WTC11 (cell line): ENCODE measurements at regions not wholly inside any gene's neighbourhood (a gene's known extent, or its start where the extent isn't known, plus 50 kb on each side); places are given as distances from the start of the nearest gene placed in this dataset.

Experiments
- ATAC-seq: fragments of 200-7000 bp; cut with Tn5 transposase; 2 replicates; pipeline ENCODE4 v1.10.0; 2021; ENCODE audit warnings: mild to moderate bottlenecking, moderate library complexity
- CTCF ChIA-PET: fragments of 300-600 bp; sonication (Branson Sonifier 250); formaldehyde crosslinking; loops from one replicate; lab custom pipeline; 2021; ENCODE audit warnings: antibody characterized with exemption; lab: Charles Lee
- POLR2A ChIA-PET: fragments of 350-600 bp; sonication (Branson Sonifier 250); formaldehyde crosslinking; loops from one replicate; lab custom pipeline; 2021; ENCODE audit warnings: antibody characterized with exemption; lab: Charles Lee
- DNase-seq: peaks from one replicate; pipeline ENCODE4 v3.0.0; 2021; ENCODE audit warnings: low spot score
- H3K27ac Mint-ChIP-seq: 2 replicates; pipeline ENCODE4 v1.8.0; 2021; ENCODE audit warnings: mixed read lengths
- H3K27me3 Mint-ChIP-seq: 2 replicates; pipeline ENCODE4 v1.8.0; 2021; ENCODE audit warnings: low read depth, mild to moderate bottlenecking, moderate library complexity, mixed read lengths
- H3K36me3 Mint-ChIP-seq: 2 replicates; pipeline ENCODE4 v1.8.0; 2021; ENCODE audit warnings: mixed read lengths
- H3K4me1 Mint-ChIP-seq: 2 replicates; pipeline ENCODE4 v1.8.0; 2022; ENCODE audit warnings: mixed read lengths
- H3K4me3 Mint-ChIP-seq: 2 replicates; pipeline ENCODE4 v1.8.0; 2021; ENCODE audit warnings: mild to moderate bottlenecking, moderate library complexity, mixed read lengths
- H3K9me3 Mint-ChIP-seq: 2 replicates; pipeline ENCODE4 v1.8.0; 2021; ENCODE audit warnings: mixed read lengths
- ARID4B ChIP-seq: sonication (generic); formaldehyde crosslinking; IDR thresholded peaks from 2 replicates; pipeline ENCODE4 v1.8.0; 2023; ENCODE audit warnings: missing genetic modification reagents, mild to moderate bottlenecking, borderline replicate concordance
- ATF6 ChIP-seq: sonication (generic); formaldehyde crosslinking; IDR thresholded peaks from 2 replicates; pipeline ENCODE4 v1.8.1; 2023; ENCODE audit warnings: mild to moderate bottlenecking, missing genetic modification reagents
- ETV6 ChIP-seq: sonication (generic); formaldehyde crosslinking; IDR thresholded peaks from 2 replicates; pipeline ENCODE4 v1.8.1; 2022; ENCODE audit warnings: mild to moderate bottlenecking, missing genetic modification reagents
- JUN ChIP-seq: sonication (generic); formaldehyde crosslinking; IDR thresholded peaks from 2 replicates; pipeline ENCODE4 v1.8.0; 2023; ENCODE audit warnings: mild to moderate bottlenecking, missing genetic modification reagents
- KAT7 ChIP-seq: sonication (generic); formaldehyde crosslinking; IDR thresholded peaks from 2 replicates; pipeline ENCODE4 v1.8.1; 2023; ENCODE audit warnings: missing genetic modification reagents, mild to moderate bottlenecking, borderline replicate concordance
- MYBL2 ChIP-seq: sonication (generic); formaldehyde crosslinking; IDR thresholded peaks from 2 replicates; pipeline ENCODE4 v1.8.1; 2023; ENCODE audit warnings: mild to moderate bottlenecking, moderate library complexity, missing genetic modification reagents
- NFYB ChIP-seq: sonication (generic); formaldehyde crosslinking; conservative IDR thresholded peaks from 2 replicates; pipeline ENCODE4 v1.8.0; 2022; ENCODE audit warnings: low read depth, missing genetic modification reagents
- NR2C2 ChIP-seq: sonication (generic); formaldehyde crosslinking; IDR thresholded peaks from 2 replicates; pipeline ENCODE4 v1.8.0; 2022; ENCODE audit warnings: mild to moderate bottlenecking, missing genetic modification reagents
- SMAD4 ChIP-seq: sonication (generic); formaldehyde crosslinking; IDR thresholded peaks from 2 replicates; pipeline ENCODE4 v1.8.0; 2022; ENCODE audit warnings: mild to moderate bottlenecking, missing genetic modification reagents
- TEAD1 ChIP-seq: sonication (generic); formaldehyde crosslinking; IDR thresholded peaks from 2 replicates; pipeline ENCODE4 v1.8.0; 2022; ENCODE audit warnings: mild to moderate bottlenecking, missing genetic modification reagents
- ZBTB21 ChIP-seq: sonication (generic); formaldehyde crosslinking; IDR thresholded peaks from 2 replicates; pipeline ENCODE4 v1.8.1; 2023; ENCODE audit warnings: mild to moderate bottlenecking, missing genetic modification reagents, borderline replicate concordance
- ZBTB43 ChIP-seq: sonication (generic); formaldehyde crosslinking; IDR thresholded peaks from 2 replicates; pipeline ENCODE4 v1.8.1; 2023; ENCODE audit warnings: mild to moderate bottlenecking, missing genetic modification reagents
- ZNF138 ChIP-seq: sonication (generic); formaldehyde crosslinking; conservative IDR thresholded peaks from 2 replicates; pipeline ENCODE4 v1.8.1; 2022; ENCODE audit warnings: mild to moderate bottlenecking, moderate library complexity, missing genetic modification reagents
- ZNF232 ChIP-seq: sonication (generic); formaldehyde crosslinking; IDR thresholded peaks from 2 replicates; pipeline ENCODE4 v1.8.0; 2022; ENCODE audit warnings: mild to moderate bottlenecking, missing genetic modification reagents
- ZNF317 ChIP-seq: sonication (generic); formaldehyde crosslinking; IDR thresholded peaks from 2 replicates; pipeline ENCODE4 v1.8.1; 2023; ENCODE audit warnings: low read depth, mild to moderate bottlenecking, moderate library complexity, missing genetic modification reagents, borderline replicate concordance
- ZNF416 ChIP-seq: fragments of 250-450 bp; sonication (Bioruptor Pico); IDR thresholded peaks from 2 replicates; pipeline ENCODE4 v1.9.0; 2021; ENCODE audit warnings: mild to moderate bottlenecking, inconsistent platforms
- TF ChIP-seq, protein P1 (sequence below): sonication (generic); formaldehyde crosslinking; IDR thresholded peaks from 2 replicates; pipeline ENCODE4 v1.8.1; 2023; ENCODE audit warnings: mild to moderate bottlenecking, missing genetic modification reagents, moderate library complexity
- TF ChIP-seq, protein P2 (sequence below): fragments of 250-450 bp; sonication (Bioruptor Pico); IDR thresholded peaks from 2 replicates; pipeline ENCODE4 v1.8.0; 2021; ENCODE audit warnings: mild to moderate bottlenecking

DNA sequence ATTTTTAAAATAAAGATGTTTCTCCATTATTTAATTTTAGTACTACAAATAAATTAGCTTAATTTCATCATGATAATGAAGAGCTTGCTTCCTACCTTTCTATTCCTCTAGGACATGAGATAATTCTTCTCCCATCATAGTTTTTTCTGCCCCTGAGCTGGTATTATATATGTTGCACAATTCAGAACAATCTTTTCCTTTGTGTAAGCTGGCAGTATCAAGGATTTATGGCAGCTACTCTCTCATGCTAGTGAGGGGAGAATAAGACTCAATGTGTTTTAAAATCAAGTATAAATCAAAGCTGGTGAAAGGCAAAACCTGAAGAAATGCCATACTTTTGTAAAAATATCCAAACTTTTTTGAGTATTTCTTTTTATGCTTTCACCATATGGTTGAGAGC lies 1405.3 kb downstream of the SI start:
- peaks cover 2% of the 10 kb centered on the region; the same call in 1 of the 2 replicates for H3K4me1 Mint-ChIP-seq
- CTCF ChIA-PET, result no interaction called here
- H3K36me3 Mint-ChIP-seq, result peaks cover 5% of the 10 kb centered on the region
- ATAC-seq (no peak), DNase-seq (no peak)
- no peak overlapping the region for H3K27ac Mint-ChIP-seq
- H3K9me3 Mint-ChIP-seq, result peaks cover 9% of the 10 kb centered on the region
- H3K4me3 Mint-ChIP-seq, result no peak overlapping the region
- POLR2A ChIA-PET, result no interaction called here
- peaks cover 3% of the 10 kb centered on the region for H3K27me3 Mint-ChIP-seq
- TF ChIP-seq ATF6 (CRISPR knock-in tag) (no peak), ZBTB21 (CRISPR knock-in tag) (no peak), TEAD1 (CRISPR knock-in tag) (no peak), NR2C2 (CRISPR knock-in tag) (no peak), ZNF416 (no peak), ZNF138 (CRISPR knock-in tag) (no peak), ZBTB43 (CRISPR knock-in tag) (no peak)

GRCh38 chr3:163671201-163671600 lies 1407.1 kb downstream of the SI start:
- TF ChIP-seq SMAD4 (CRISPR knock-in tag) (no peak), ARID4B (CRISPR knock-in tag) (no peak), TEAD1 (CRISPR knock-in tag) (no peak), KAT7 (CRISPR knock-in tag) (no peak), ZNF416 (no peak), MYBL2 (CRISPR knock-in tag) (no peak), ZNF232 (CRISPR knock-in tag) (no peak), ETV6 (CRISPR knock-in tag) (no peak), NFYB (CRISPR knock-in tag) (no peak), ZNF317 (no peak), JUN (CRISPR knock-in tag) (no peak), NR2C2 (CRISPR knock-in tag) (no peak)
- TF ChIP-seq, protein P1, sequence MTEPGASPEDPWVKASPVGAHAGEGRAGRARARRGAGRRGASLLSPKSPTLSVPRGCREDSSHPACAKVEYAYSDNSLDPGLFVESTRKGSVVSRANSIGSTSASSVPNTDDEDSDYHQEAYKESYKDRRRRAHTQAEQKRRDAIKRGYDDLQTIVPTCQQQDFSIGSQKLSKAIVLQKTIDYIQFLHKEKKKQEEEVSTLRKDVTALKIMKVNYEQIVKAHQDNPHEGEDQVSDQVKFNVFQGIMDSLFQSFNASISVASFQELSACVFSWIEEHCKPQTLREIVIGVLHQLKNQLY (CRISPR knock-in tag), result no peak
- TF ChIP-seq, protein P2, sequence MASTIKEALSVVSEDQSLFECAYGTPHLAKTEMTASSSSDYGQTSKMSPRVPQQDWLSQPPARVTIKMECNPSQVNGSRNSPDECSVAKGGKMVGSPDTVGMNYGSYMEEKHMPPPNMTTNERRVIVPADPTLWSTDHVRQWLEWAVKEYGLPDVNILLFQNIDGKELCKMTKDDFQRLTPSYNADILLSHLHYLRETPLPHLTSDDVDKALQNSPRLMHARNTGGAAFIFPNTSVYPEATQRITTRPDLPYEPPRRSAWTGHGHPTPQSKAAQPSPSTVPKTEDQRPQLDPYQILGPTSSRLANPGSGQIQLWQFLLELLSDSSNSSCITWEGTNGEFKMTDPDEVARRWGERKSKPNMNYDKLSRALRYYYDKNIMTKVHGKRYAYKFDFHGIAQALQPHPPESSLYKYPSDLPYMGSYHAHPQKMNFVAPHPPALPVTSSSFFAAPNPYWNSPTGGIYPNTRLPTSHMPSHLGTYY (CRISPR knock-in tag), result no peak
- TF ChIP-seq, all 79 proteins: peak for 0
- Mint-ChIP-seq H3K4me1 (peaks cover 2% of the 10 kb centered on the region; the same call in 1 of the 2 replicates), H3K9me3 (peaks cover 12% of the 10 kb centered on the region), H3K4me3 (no peak overlapping the region), H3K36me3 (peaks cover 5% of the 10 kb centered on the region), H3K27me3 (peaks cover 3% of the 10 kb centered on the region), H3K27ac (no peak overlapping the region)
- DNase-seq, result no peak
- CTCF ChIA-PET, result no interaction called here
- POLR2A ChIA-PET, result no interaction called here
- ATAC-seq, result no peak
